OCI-LY7 (cell line): ENCODE measurements at regions not wholly inside any gene's neighbourhood (a gene's known extent, or its start where the extent isn't known, plus 50 kb on each side); places are given as distances from the start of the nearest gene placed in this dataset. TPM values are rescaled to one million over a fixed set of nuclear protein-coding genes. Genes with fewer than 3 reads are reported as not detected.

Experiments used
- small RNA-seq: library from RNA; depleted of rRNA; stranded (forward); fragments of <200 nt; gene quantifications from one replicate; pipeline ENCODE3, GENCODE V24; 2014

Small RNA genes in the stretch of these regions (small RNA-seq; reads per million reads assigned to genes)
- not detected for gene AL512605.2
